ENCODE measurements at regions not wholly inside any gene's neighbourhood (a gene's known extent, or its start where the extent isn't known, plus 50 kb on each side); places are given as distances from the start of the nearest gene placed in this dataset.
"Not testable (repeated sequence)": the region's sequence is repeated elsewhere in the genome, so short reads cannot be mapped to it uniquely, and the experiment has no call there.

DNA sequence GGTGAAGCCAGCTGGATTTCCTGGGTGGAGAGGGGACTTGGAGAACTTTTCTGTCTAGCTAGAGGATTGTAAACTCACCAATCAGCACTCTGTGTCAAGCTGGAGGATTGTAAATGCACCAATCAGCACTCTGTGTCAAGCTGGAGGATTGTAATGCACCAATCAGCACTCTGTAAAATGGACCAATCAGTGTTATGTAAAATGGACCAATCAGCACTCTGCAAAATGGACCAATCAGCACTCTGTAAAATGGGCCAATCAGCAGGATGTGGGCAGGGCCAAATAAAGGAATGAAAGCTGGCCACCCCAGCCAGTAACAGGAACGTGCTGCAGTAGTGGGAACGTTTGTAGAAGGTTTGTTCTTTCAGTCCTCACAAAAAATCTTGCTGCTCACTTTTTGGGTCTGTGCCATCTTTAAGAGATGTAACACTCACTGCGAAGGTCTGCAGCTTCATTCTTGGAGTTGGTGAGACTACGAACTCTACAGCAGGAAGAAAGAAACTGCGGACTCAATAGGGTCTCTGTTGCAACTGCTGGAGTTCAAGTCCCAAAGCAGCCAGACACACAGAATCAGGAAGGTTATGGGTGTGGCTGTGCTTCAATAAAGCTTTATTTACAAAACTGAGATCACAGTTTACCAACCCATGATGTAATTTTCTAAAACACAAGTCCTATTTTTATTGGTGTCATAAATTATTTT lies 145.7 kb upstream of the ERCC6L2 start:
- FAIRE-seq = no peak

DNA sequence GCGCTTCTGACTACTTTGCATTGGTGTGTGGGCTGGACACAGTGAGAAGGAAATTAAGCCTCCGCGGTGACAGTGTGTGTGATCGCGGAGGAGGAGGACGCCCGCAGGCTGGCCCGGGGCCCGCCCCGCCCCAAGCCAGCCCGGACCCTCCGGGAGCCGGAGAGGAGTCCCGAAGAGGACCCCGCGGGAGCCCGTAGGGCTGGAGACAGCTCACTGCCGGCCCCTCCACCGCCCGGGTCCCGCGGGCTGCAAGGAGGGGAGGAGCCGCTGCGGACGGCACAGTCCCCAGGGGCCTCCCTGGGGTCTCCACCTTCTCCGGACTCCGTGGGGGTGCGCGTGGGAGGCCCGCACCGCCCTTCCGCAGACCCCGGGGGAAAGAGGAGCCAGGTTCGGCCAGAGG lies 146.4 kb upstream of the ERCC6L2 start:
- no peak for FAIRE-seq

DNA sequence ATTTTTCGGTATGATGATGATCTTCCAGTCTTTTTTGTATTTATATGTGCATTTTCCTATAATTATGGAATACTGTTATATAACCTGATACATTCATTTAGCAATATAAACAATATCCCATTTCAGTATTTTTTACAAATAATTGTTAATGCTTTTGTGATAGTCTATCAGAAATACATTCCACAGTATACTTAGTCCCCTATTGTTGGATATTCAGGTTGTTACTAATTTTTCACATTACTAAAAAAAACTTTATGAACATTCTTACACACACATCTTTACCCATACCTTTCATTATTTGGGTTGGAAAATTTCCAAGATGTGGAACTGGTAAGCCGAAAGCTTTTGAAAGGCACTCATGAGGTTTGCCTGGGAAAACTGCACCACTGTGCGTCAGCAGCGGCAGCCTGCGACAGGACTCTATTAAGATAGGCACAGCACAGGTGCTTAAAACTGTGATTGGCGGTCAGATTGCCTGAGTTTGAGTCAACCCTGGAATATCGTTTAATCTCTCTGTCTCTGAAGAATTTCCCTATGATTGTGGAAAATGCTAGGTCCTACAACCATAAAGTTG lies 147.5 kb upstream of the ERCC6L2 start:
- FAIRE-seq = no peak

DNA sequence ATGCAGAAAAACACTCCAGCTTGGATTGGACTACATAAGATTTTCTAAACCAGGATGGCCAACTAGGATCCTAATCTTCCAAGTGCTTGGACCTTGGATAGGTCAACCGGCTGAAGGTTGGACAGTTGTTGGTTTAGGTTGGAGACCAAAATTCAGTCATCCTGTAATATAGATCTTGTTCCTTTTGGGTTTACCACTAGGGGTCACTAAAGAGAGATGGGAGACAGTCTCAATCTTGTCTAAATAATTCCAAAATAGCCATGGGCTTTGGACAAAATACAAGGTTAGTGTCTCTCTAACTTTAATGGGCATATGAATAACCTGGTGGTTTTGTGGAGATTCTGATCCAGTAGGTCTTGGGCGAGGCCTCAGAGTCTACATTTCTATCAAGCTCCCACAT lies 148.7 kb upstream of the ERCC6L2 start:
- FAIRE-seq = no peak

DNA sequence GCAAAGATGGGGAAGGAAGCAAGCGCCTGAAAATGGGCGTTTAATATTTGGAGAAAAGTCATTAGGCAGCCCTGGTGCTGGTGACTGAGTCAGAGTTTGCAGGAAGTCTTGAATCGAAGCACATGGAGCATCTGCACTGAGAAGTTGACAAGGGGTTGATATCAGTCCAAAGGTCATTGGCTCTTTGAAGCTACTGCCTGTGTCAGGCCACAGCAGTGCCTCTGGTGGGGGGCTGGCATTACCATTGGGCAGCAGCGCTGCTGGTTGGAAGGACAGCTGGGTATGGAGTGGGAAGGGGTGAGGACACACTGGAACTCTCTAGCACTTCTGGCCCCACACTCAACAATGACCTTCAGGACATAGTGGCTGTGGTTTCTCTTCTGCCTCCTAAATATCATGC lies 150.4 kb upstream of the ERCC6L2 start:
- no peak for FAIRE-seq

DNA sequence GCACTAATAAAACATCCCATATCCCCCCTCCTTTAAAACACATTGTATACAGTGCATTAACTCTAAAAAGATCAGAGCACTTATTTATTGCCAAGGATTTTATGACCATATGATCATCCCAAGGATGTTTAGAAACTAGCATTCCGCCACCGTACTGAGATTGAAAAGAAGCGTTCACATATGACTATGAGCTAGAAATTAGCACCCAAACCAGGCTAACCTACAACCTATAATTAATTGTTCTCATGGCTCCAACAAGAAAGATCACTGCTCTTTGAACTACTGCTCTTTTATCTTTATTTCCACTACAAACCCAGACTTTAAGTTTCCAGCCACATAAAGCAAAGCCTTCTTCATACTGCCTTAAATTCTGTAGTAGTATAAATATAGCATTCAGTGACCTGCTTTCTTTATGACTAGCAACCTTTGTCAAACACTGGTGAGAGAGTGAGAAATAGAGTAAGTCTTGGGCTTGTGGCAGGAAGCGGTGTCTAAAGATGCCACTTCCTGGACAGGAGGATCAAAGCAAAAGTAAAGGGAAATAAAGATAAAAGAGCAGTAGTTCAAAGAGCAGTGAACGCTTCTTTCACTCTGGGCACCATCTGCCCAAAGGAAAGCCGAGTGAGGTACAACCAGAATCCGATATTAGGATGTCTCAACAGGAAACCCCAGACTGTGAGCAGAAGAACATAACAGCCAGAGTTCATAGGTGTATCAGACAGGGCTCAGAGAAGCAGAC lies 151.1 kb upstream of the ERCC6L2 start:
- FAIRE-seq = no peak

DNA sequence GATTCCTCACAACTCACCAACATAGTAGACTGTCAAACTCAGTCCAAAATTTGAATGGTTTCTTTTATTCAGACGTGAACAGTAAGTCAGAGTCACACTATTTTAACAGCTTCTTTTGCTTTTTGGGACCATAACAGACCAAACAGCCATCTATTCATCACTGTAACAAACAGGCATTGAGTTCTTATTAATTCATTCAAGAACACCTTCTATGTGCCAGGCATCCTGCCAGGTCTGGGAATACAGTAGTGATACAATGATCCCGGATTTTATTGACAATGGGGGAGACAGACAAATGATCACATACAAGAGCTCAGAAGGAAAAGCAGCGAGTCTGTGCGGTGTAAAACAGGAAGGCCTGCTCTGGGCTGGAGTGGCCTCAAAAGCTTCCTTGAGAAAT lies 153.3 kb upstream of the ERCC6L2 start:
- FAIRE-seq = no peak

DNA sequence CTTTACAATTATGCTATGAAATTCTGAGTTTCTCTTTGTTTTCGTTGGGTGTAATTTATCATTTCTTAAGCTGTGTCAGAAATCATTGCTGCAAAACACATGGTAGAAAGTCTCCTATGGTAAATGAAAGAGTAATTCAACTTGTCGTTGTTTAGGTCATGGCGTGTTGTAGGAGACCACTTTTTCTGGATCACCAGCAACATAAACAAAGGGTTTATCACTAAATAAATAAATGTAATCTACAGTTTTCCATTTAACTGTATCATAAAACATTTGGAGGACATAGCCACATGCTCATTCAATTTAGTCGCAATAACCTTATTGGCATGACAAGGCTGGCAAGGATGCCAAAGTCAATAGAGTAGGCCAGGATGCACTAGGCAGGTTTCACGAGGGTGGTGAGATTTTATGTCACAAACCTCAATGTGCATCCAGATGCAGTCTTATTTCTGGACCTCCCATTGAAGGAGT lies 154.4 kb upstream of the ERCC6L2 start:
- peak; percentile 49 for FAIRE-seq

DNA sequence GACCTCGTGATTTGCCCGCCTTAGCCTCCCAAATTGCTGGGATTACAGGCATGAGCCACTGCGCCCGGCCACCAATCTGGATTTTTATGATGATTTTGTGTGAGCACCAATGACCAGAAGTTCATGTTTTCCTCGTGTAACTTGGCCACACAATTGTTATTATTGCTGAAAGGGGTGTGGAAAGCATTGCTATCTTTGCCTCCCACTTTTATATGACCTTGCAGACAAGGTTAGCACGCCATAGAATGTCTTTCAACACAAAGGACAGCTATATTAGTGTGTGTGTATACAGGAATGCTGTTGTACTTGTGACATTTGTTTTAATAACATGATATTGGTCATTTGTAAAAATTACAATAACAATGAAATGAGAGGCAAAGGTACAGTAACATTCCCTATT lies 155.0 kb upstream of the ERCC6L2 start:
- FAIRE-seq = no peak

DNA sequence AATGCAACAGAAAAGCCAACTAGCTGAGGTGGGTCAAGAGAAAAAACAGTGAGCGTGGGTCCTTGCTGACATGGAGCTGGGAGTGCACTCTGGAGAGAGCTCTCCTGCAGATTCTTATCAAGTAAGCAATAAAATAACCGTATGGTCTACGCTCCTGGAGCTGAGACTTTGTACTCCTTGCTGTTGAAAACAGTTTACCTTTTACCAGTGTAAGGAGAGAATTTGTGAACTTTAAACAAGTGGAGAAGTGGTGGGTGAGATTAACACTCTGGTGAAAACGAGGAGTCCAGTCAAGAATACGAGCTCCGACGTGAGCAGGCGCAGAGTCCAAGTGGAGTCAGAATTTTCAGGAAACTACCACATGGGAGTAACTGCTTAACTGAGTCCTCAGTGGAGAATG lies 156.1 kb upstream of the ERCC6L2 start:
- FAIRE-seq = no peak

DNA sequence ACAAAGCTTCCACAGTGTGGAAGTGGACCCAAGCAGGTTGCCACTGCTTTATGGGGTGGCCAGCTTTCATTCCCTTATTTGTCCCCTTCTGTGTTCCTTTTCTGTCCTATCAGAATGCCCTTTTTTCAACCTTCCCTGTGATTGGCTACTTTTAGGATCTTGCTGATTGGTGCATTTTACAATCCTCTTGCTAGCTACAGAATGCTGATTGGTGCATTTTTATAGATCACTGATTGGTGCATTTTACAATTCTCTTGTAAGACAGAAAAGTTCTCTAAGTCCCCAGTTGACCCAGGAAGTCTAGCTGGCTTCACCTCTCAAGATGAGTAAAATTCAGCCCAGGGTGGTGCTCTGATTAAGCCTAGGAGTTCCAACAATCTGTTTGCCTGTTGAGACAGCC lies 157.2 kb upstream of the ERCC6L2 start:
- FAIRE-seq = no peak

DNA sequence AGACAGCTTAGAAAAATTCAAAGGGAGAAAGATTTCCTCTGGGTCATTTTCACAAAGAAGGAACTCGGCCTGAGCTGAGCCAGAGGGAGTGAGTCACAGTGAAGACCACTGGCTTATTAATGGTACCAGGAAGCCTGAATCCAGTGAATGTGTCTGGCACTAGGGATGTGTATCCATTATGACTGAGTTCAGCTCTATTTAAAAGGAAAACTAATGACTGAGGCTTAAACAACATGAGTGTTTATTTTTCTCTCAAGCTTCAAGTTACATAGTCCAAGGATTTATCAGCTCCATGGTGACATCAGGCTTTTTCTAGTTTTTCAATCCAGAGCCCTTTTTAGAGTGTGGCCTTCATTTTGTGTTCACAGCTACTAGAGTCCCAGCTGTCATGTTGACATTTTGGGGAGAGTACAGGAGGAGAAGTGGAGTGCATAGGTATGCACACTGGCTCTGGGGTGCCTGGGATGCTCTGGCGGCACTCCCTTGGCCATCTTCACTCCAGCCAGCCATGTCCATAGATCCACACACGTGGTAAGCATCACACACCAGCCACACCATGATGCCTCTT lies 159.5 kb upstream of the ERCC6L2 start:
- FAIRE-seq = no peak

DNA sequence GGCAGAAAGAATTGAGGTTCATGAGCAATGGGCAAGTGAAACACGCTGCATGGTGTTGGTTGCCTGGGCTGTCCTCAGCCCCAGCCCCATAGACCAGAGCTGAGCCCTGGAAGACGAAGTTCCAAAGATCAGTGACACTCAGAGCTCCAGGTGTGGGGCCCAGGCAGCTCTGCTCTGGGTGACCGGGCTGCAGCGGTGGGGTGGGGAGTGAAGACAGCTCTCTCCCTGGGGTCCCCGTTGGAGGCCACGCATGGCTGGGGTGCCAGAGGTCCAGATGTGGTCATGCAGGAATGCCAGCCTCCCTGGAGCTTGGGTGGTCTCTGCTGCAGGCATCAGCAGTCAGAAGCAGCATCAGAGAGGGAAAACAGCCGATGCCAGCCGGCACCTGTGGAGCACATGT lies 165.0 kb upstream of the ERCC6L2 start:
- FAIRE-seq = no peak

DNA sequence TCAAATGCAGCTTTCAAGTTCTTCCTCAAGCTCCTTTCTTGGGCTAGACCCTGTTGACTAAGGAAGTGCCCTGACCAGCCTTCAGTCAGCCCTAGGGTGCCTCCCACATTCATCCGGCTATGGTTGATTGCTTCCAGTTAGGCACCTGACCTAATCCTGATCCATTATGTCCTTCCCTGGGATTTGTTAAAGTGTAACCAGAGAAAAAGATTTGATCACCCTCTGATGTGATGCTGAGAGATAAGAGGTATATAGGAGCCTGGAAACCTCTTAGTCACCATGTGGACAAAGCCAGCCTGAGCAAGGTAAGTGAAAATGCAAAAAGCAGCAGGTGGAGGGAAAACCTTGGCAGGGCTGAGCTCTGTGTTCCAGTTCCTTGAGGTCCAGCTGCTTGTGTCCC lies 178.8 kb upstream of the ERCC6L2 start:
- no peak for FAIRE-seq

DNA sequence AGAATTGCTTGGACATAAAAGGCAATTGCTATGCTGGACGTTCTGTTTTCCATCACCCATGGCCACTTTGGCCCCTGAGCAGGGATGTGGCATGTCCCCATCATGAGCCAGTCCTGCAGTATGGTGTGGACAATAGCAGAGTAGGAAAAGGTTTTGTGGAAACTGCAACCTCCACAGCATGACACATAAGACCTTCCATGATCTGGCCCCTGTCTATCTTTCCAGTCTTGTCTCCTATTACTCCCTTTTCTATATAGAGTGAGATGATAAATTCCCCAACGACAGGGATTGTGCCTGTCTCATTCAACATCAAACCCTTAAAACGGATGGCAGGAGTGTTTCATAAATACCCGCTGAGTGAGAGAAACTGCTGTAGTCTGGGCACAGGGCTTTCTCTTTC lies 174.7 kb upstream of the PTCH1 start:
- no peak for FAIRE-seq

DNA sequence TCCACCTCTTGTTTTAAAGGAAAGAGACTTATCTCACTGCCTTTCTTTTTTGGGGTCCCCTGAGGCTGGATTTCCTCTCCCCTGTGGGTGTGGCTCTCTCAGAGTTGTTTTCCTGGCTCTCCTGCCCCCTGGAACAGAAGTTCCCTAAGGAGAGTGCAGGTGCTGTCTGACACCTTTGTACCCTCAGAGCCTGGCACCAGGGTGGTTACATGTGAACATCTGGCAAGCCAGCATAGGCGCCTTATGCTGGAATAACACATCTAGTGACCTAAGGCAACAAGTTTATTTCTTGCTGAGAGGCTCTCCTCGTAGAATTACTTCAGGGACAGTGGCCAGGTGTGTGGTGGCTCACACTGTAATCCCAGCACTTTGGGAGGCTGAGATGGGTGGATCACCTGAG lies 172.9 kb upstream of the PTCH1 start:
- FAIRE-seq = no peak

DNA sequence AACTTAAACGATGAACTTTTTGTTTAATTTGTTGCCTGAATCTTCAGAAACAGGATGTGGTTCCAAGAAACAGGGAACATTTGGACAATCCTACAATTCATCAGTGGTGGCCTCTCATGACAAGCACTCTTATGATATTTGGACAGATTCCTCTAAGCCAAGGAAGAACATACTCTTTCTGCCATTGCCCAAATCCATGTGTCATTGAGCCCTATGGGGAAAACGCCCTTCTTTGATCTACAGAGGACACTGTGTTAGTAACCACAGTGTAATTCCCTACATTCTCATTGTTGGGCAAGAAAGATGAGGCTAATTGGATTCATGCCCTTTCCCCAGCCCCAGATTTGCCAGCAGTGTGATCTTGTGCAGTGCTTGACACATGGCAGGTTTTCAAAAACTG lies 167.7 kb upstream of the PTCH1 start:
- FAIRE-seq = no peak

DNA sequence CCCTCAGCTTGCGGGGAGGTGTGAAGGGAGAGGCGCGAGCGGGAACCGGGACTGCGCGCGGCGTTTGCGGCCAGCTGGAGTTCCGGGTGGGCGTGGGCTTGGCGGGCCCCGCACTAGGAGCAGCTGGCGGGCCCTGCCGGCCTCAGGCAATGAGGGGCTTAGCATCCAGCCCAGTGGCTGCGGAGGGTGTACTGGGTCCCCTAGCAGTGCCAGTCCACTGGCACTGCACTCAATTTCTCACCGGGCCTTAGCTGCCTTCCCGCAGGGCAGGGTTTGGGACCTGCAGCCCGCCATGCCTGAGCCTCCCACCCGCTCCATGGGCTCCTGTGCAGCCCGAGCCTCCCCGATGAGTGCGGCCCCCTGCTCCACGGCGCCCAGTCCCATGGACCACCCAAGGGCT lies 163.5 kb upstream of the PTCH1 start:
- FAIRE-seq = not testable (repeated sequence)

DNA sequence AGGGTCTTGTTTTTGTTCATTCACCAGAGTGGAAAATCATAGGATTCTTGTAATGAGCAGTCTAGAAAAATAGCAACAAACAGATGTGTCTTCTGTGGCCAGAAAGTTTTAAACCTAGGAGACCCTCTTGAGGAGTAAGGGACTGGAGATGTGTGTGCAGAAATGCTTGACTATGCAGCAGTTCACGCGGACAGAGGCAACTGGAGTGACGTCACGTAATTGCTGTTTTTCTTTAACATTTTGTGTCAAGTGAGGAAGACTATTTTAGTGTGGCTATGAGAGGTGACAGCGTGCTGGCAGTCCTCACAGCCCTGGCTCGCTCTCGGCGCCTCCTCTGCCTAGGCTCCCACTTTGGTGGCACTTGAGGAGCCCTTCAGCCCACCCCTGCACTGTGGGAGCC lies 163.1 kb upstream of the PTCH1 start:
- no peak for FAIRE-seq

DNA sequence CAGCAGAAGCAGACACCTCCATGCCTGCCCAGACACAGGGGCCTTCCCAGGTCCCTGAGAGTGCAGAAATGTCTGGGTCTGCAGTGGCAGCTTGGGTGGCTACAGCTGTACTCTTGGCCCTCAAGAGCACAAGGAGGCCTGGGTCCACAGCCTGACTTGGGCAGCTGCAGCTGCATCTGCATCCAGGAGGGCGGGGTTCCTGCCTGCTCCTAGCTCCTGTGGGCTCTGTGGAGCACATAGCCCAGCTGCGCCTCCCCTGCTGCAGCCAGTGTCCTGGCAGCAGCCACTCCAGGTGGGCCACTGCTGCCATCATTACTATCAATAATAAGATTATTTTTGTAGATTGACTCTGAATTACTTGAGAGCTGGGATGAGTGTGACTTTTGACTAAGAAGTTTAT lies 162.0 kb upstream of the PTCH1 start:
- FAIRE-seq = no peak

DNA sequence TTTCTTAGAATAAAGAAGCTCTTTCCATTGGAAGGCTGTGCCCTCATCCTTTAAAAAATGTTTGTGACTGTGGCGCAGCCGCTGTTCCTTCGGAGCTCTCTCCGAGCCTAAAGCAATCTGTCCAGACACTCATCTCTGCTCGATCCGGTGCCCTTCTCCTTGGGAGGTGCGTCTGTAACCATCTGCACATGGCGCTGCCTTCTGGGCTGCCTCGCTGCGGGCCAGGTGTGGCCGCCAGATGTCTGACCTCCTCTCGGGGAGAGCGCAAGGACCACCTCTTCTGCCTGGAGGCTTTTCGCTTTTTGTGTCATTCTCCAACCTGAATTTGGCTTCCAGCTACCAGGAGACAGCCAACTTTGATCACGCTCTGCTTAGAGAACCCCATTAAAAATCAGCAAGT lies 153.4 kb upstream of the PTCH1 start:
- no peak for FAIRE-seq

DNA sequence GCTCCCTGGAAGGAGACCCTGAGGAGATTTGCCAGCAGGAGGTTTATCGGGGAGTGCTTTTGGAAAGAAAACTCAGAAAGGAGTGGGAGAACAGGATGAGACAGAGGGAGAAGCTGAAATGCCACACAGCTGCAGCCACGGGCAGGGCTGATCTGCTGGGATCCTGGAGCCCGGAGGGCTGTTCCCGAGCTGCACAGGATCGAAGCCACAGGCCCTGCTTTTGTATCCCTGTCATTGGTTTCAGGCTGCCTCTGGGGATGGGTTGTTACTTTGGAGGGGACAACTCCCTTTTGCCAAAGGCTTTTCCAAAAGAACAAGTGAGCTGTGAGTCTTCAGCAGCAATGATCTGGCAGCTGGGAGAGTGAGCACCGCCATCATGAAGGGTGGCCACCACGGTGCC lies 152.5 kb upstream of the PTCH1 start:
- no peak for FAIRE-seq

DNA sequence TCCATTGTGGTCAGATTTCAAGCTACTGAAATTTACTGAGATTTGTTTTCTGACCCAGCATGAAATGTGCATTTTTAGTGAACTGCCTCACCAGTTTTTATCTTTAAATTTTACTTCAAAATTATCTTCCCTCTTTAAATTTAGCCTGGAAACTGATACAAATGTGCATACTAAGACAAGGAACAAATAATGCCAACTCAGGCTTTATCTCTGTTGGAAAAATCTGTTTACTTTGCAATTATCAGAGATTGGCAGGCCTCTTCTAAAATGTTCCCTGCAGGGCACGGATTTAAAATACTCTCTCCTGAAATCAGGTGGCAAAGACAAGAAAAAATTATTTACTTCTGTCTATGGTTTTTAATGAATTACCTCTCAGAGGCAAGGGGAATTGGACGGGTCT lies 151.0 kb upstream of the PTCH1 start:
- no peak for FAIRE-seq

DNA sequence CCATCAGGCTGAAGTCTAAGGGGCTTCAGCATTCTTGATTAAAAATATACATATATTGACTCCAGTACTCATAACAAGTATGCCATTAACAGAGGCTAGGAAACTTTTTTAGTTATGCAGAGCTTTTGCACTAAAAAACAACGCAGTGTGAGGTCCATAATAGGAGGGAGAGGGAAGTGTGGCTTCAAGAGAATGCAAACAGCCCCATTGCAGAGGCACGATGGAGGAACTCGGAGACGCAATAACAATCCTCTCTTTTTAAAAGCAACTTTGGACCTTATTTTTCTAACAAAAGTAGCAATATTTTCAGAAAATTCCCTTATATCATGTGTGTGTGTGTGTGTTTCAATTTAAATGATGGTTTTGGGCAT lies 150.0 kb upstream of the PTCH1 start:
- FAIRE-seq = no peak
